OCI-LY3 (cell line): ENCODE measurements at regions not wholly inside any gene's neighbourhood (a gene's known extent, or its start where the extent isn't known, plus 50 kb on each side); places are given as distances from the start of the nearest gene placed in this dataset.

Experiments used
- H2AFZ ChIP-seq: fragments of 200-600, 300-600 bp; shearing (Covaris generic); 2 replicates; pipeline ENCODE4 v1.6.0; 2014; ENCODE audit warnings: antibody characterized with exemption, low read depth, low read length
- H3K27ac ChIP-seq: fragments of 200-600, 300-600 bp; sonication (generic); 2 replicates; pipeline ENCODE4 v1.5.1; 2014; ENCODE audit warnings: mild to moderate bottlenecking, low read length, moderate library complexity, mixed read lengths
- H3K27me3 ChIP-seq: fragments of 200-600, 300-600 bp; sonication (generic); 2 replicates; pipeline ENCODE4 v1.6.1; 2014; ENCODE audit warnings: low read depth, low read length, mixed read lengths
- H3K36me3 ChIP-seq: fragments of 200-600, 300-600 bp; sonication (generic); replicated peaks from 2 replicates; pipeline ENCODE3; 2014; ENCODE audit warnings: low read depth, low read length, mixed read lengths
- H3K4me1 ChIP-seq: fragments of 300-600, 200-600 bp; sonication (generic); 2 replicates; pipeline ENCODE4 v1.6.1; 2014; ENCODE audit warnings: low read length, mixed read lengths
- H3K4me2 ChIP-seq: fragments of 200-600, 300-600 bp; sonication (generic); 2 replicates; pipeline ENCODE4 v1.6.1; 2014; ENCODE audit warnings: low read length, mixed read lengths
- H3K4me3 ChIP-seq: fragments of 300-600, 200-600 bp; sonication (generic); 2 replicates; pipeline ENCODE4 v1.5.1; 2014; ENCODE audit warnings: antibody characterized with exemption, mild to moderate bottlenecking, low read length, moderate library complexity
- H3K79me2 ChIP-seq: fragments of 300-600, 200-600 bp; shearing (Covaris generic); 2 replicates; pipeline ENCODE4 v1.6.1; 2014; ENCODE audit warnings: mild to moderate bottlenecking, low read length, mixed read lengths
- H3K9ac ChIP-seq: fragments of 300-600, 200-600 bp; shearing (Covaris generic); 2 replicates; pipeline ENCODE4 v1.6.0; 2014; ENCODE audit warnings: mild to moderate bottlenecking, low read length, moderate library complexity
- H3K9me3 ChIP-seq: fragments of 200-600, 300-600 bp; shearing (Covaris generic); 2 replicates; pipeline ENCODE4 v1.6.1; 2014; ENCODE audit warnings: low read length, mixed read lengths; ENCODE audit not compliant: insufficient read depth
- H4K20me1 ChIP-seq: fragments of 200-600, 300-600 bp; sonication (generic); 2 replicates; pipeline ENCODE4 v1.6.1; 2016; ENCODE audit warnings: low read length, mixed read lengths; ENCODE audit not compliant: insufficient read depth
- EZH2phosphoT487 ChIP-seq: fragments of 200-600 bp; shearing (Covaris generic); IDR thresholded peaks from 2 replicates; pipeline ENCODE4 v1.6.1; 2018; ENCODE audit warnings: antibody characterized with exemption, mixed run types, low read depth
- TF ChIP-seq, protein P1 (sequence below): fragments of 200-600, 300-600 bp; sonication (generic); IDR thresholded peaks from 2 replicates; pipeline ENCODE4 v1.5.1; 2014; ENCODE audit warnings: antibody characterized with exemption, low read length, low read depth

GRCh38 chr12:86741531-86741930, 485.3 kb upstream of the MGAT4C start:
- TF ChIP-seq, protein P1, sequence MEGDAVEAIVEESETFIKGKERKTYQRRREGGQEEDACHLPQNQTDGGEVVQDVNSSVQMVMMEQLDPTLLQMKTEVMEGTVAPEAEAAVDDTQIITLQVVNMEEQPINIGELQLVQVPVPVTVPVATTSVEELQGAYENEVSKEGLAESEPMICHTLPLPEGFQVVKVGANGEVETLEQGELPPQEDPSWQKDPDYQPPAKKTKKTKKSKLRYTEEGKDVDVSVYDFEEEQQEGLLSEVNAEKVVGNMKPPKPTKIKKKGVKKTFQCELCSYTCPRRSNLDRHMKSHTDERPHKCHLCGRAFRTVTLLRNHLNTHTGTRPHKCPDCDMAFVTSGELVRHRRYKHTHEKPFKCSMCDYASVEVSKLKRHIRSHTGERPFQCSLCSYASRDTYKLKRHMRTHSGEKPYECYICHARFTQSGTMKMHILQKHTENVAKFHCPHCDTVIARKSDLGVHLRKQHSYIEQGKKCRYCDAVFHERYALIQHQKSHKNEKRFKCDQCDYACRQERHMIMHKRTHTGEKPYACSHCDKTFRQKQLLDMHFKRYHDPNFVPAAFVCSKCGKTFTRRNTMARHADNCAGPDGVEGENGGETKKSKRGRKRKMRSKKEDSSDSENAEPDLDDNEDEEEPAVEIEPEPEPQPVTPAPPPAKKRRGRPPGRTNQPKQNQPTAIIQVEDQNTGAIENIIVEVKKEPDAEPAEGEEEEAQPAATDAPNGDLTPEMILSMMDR = no peak
- no peak for TF ChIP-seq EZH2phosphoT487
- H3K27ac ChIP-seq = no peak overlapping the region
- H3K4me1 ChIP-seq = no peaks in the 10 kb centered on the region
- no peaks in the 10 kb centered on the region for H3K36me3 ChIP-seq
- no peaks in the 10 kb centered on the region for H3K79me2 ChIP-seq
- peaks cover 10% of the 10 kb centered on the region for H3K27me3 ChIP-seq
- H3K4me3 ChIP-seq = no peak overlapping the region
- no peak overlapping the region for H3K9ac ChIP-seq
- no peak overlapping the region for H3K4me2 ChIP-seq
- no peak overlapping the region for H2AFZ ChIP-seq
- H4K20me1 ChIP-seq = no peaks in the 10 kb centered on the region
- no peaks in the 10 kb centered on the region for H3K9me3 ChIP-seq

DNA sequence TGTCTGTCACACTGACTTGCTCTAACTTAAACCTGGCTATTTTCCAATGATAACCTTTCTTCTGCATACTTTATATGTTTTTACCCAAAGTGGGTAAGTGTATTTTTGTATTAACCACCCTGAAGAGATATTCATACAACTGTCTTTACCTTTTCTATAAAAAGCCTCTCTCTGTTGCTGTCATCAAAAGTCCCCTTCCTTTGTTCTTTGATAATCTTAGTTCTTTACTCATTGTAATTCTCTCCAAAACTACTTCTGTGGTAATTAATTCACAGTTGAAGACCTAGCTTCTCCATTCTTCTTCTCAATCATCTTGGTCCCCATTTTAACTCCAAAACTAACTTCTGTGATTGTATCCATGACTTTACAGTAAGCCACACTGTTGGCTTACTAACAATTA, 479.7 kb upstream of the MGAT4C start:
- no peaks in the 10 kb centered on the region for H3K36me3 ChIP-seq
- no peak overlapping the region for H3K9ac ChIP-seq
- no peak overlapping the region for H3K4me3 ChIP-seq
- no peaks in the 10 kb centered on the region for H3K79me2 ChIP-seq
- no peaks in the 10 kb centered on the region for H3K27me3 ChIP-seq
- H3K4me1 ChIP-seq = no peaks in the 10 kb centered on the region
- no peak overlapping the region for H3K4me2 ChIP-seq
- TF ChIP-seq, protein P1 = no peak
- TF ChIP-seq EZH2phosphoT487 = no peak
- H3K27ac ChIP-seq = no peak overlapping the region
- no peak overlapping the region for H2AFZ ChIP-seq
- H4K20me1 ChIP-seq = no peaks in the 10 kb centered on the region
- no peaks in the 10 kb centered on the region for H3K9me3 ChIP-seq

DNA sequence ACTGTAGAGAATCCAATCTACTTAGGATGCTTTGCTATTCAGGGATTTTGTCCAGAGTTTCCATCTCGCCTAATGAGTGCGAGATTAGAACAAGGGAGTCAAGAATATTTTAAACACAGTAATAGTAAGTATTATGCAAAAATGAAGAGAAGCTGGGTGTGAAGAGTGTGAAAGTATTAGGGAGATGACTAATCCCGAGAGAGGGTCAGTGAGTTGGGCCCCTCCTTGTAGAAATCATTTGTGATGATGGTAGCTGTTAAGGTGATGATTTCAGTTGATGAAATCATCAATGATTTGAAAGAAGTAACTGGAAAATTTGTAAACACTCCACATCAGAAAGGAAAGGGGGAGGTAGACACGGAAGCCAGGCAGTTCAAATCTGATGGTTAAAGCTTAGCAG, 478.9 kb upstream of the MGAT4C start:
- no peak overlapping the region for H2AFZ ChIP-seq
- TF ChIP-seq EZH2phosphoT487 = no peak
- TF ChIP-seq, protein P1 = no peak
- H3K4me1 ChIP-seq = no peaks in the 10 kb centered on the region
- no peaks in the 10 kb centered on the region for H4K20me1 ChIP-seq
- H3K36me3 ChIP-seq = no peaks in the 10 kb centered on the region
- no peak overlapping the region for H3K27ac ChIP-seq
- no peaks in the 10 kb centered on the region for H3K79me2 ChIP-seq
- no peak overlapping the region for H3K4me3 ChIP-seq
- H3K9ac ChIP-seq = no peak overlapping the region
- H3K9me3 ChIP-seq = no peaks in the 10 kb centered on the region
- no peaks in the 10 kb centered on the region for H3K27me3 ChIP-seq
- H3K4me2 ChIP-seq = no peak overlapping the region

DNA sequence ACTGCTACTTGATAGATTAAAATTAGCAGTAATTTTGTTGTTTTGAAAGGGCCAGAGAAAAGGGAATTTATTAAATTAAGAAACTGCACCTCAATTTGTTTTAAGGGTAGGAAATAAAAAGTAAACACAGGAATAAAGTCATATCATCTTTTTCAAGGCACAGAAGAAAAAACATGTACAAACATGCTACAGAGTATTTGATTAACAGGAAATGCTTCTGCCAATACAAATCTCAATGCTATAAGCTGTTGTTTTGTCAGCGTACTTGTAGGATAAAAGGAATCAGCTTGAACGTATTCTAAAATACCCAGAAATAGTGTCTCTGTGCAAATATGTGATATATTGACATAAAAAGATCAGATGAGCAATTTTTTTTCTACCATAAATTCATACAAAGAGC, 474.0 kb upstream of the MGAT4C start:
- no peaks in the 10 kb centered on the region for H3K36me3 ChIP-seq
- H3K4me3 ChIP-seq = no peak overlapping the region
- TF ChIP-seq, protein P1 = no peak
- no peak for TF ChIP-seq EZH2phosphoT487
- no peaks in the 10 kb centered on the region for H3K27me3 ChIP-seq
- H4K20me1 ChIP-seq = no peaks in the 10 kb centered on the region
- no peak overlapping the region for H3K27ac ChIP-seq
- H3K79me2 ChIP-seq = no peaks in the 10 kb centered on the region
- no peaks in the 10 kb centered on the region for H3K4me1 ChIP-seq
- no peak overlapping the region for H2AFZ ChIP-seq
- H3K9me3 ChIP-seq = no peaks in the 10 kb centered on the region
- H3K4me2 ChIP-seq = no peak overlapping the region
- H3K9ac ChIP-seq = no peak overlapping the region
